K562 (cell line): ENCODE measurements at regions not wholly inside any gene's neighbourhood (a gene's known extent, or its start where the extent isn't known, plus 50 kb on each side); places are given as distances from the start of the nearest gene placed in this dataset.

Experiments
- ATAC-seq: fragments of 200-7000 bp; cut with Tn5 transposase; 3 replicates; pipeline ENCODE4 v1.9.1; 2020; ENCODE audit warnings: moderate library complexity
- BruUV-seq: library from RNA; stranded (reverse); fragments of 400-500 nt; replicated peaks from 2 replicates; lab custom pipeline; 2021; lab: Mats Ljungman, UMichigan
- CTCF ChIA-PET: fragments of 300-600 bp; formaldehyde crosslinking; extraction: SDS; loops from one replicate; lab custom pipeline; 2021; ENCODE audit warnings: low intra/inter-chr PET ratio; lab: Yijun Ruan, JAX
- POLR2A ChIA-PET: fragments of 300-600, 350-650 bp; sonication (Branson Sonifier 250); formaldehyde crosslinking; extraction: SDS; loops from one replicate; lab custom pipeline; 2021; ENCODE audit warnings: antibody characterized with exemption, inconsistent platforms; lab: Yijun Ruan, JAX
- DNase-seq, 4 experiments: peaks; one replicate each; pipeline versions ENCODE4 v3.0.0 to v3.0.0-alpha.2; 2011 to 2018; ENCODE audit warnings: low spot score in 3 of 4, mixed read lengths in 3 of 4; ENCODE audit errors: extremely low read depth in 1 of 4
- FAIRE-seq: peaks from 2 replicates; lab custom pipeline; 2011; peaks lifted over from hg19 to GRCh38; lab: Jason Lieb, UNC
- H2AFZ ChIP-seq: 2 replicates; pipeline ENCODE4 v1.6.0; 2011; ENCODE audit warnings: low read depth, low read length, control low read depth, inconsistent platforms
- H3K27ac ChIP-seq: fragments of 200-600 bp; 3 replicates; pipeline ENCODE4 v1.8.0; 2011; ENCODE audit warnings: low read depth, mild to moderate bottlenecking, control low read depth, inconsistent platforms, low read length, moderate library complexity, mixed read lengths; ENCODE audit errors: extremely low read depth
- H3K27me3 ChIP-seq, 2 experiments: fragments of 300-600 bp in 1 of 2; 2 replicates in 1 of 2; 3 replicates in 1 of 2; pipeline versions ENCODE4 v1.6.0 to v1.8.0; 2011; ENCODE audit warnings: inconsistent platforms in 2 of 2, low read length in 2 of 2, mild to moderate bottlenecking in 1 of 2, mixed read lengths in 1 of 2, moderate library complexity in 1 of 2; ENCODE audit not compliant: control insufficient read depth in 2 of 2, insufficient read depth in 2 of 2
- H3K36me3 ChIP-seq: fragments of 300-600 bp; 3 replicates; pipeline ENCODE4 v1.8.0; 2011; ENCODE audit warnings: mild to moderate bottlenecking, low read length, inconsistent platforms; ENCODE audit not compliant: control insufficient read depth, insufficient read depth
- H3K4me1 ChIP-seq, 2 experiments: fragments of 200-600 bp in 1 of 2; replicated peaks in 1 of 2; 2 replicates in 1 of 2; 3 replicates in 1 of 2; pipeline versions ENCODE4 v1.5.1 to v1.8.0; 2011; ENCODE audit warnings: inconsistent platforms in 2 of 2, low read length in 2 of 2, mild to moderate bottlenecking in 1 of 2, mixed read lengths in 1 of 2, moderate library complexity in 1 of 2; ENCODE audit not compliant: control insufficient read depth in 2 of 2, insufficient read depth in 2 of 2
- H3K4me2 ChIP-seq: 2 replicates; pipeline ENCODE4 v1.6.1; 2011; ENCODE audit warnings: low read length, control low read depth, inconsistent platforms, mixed read lengths; ENCODE audit not compliant: insufficient read depth
- H3K4me3 ChIP-seq: fragments of 200-600 bp; sonication (generic), shearing (Covaris generic); 2 replicates; pipeline ENCODE4 v1.5.1; 2016; ENCODE audit warnings: control low read depth, inconsistent platforms
- H3K79me2 ChIP-seq: fragments of 200-600 bp; 3 replicates; pipeline ENCODE4 v1.8.0; 2011; ENCODE audit warnings: low read length, inconsistent platforms; ENCODE audit not compliant: control insufficient read depth, insufficient read depth
- H3K9ac ChIP-seq, 2 experiments: 2 replicates each; pipeline versions ENCODE4 v1.6.0 to v1.6.1; 2011; ENCODE audit warnings: low read depth in 2 of 2, low read length in 2 of 2, control low read depth in 1 of 2, inconsistent platforms in 1 of 2, mild to moderate bottlenecking in 1 of 2, mixed read lengths in 1 of 2; ENCODE audit not compliant: insufficient read depth in 1 of 2
- H3K9me1 ChIP-seq: one replicate; pipeline ENCODE4 v1.6.0; 2011; ENCODE audit warnings: inconsistent platforms, mild to moderate bottlenecking, low read length, moderate library complexity; ENCODE audit not compliant: control insufficient read depth, insufficient read depth
- H3K9me3 ChIP-seq: replicated peaks from 2 replicates; pipeline ENCODE4 v1.5.1; 2011; ENCODE audit warnings: low read depth, low read length, inconsistent platforms; ENCODE audit not compliant: control insufficient read depth, insufficient read depth
- H4K20me1 ChIP-seq: replicated peaks from 2 replicates; pipeline ENCODE4 v1.6.1; 2011; ENCODE audit warnings: low read length, inconsistent platforms, mixed read lengths; ENCODE audit not compliant: control insufficient read depth, insufficient read depth
- CBX5 ChIP-seq: IDR thresholded peaks from 2 replicates; pipeline ENCODE4 v1.6.1; 2014; ENCODE audit warnings: low read depth, borderline replicate concordance
- DLX4 ChIP-seq: fragments of 250-450 bp; sonication (Bioruptor Pico); IDR thresholded peaks from 2 replicates; pipeline ENCODE4 v1.6.1; 2021; ENCODE audit warnings: mild to moderate bottlenecking
- NFYB ChIP-seq: IDR thresholded peaks from 2 replicates; pipeline ENCODE4 v1.6.1; 2011; ENCODE audit warnings: mild to moderate bottlenecking, moderate library complexity; ENCODE audit not compliant: insufficient read length; ENCODE audit errors: extremely low read depth
- NR4A1 ChIP-seq, 2 experiments: fragments of 250-450 bp in 1 of 2; fragments of 450-650 bp in 1 of 2; sonication (Bioruptor Pico) in 1 of 2; IDR thresholded peaks; 2 replicates each; pipeline versions ENCODE4 v1.4.0 to v1.6.1; 2016 to 2020; ENCODE audit warnings: mild to moderate bottlenecking in 2 of 2, missing compliant biosample characterization in 1 of 2, missing genetic modification characterization in 1 of 2, moderate library complexity in 1 of 2
- RAD21 ChIP-seq, 2 experiments: fragments of 250-450 bp in 1 of 2; fragments of 450-650 bp in 1 of 2; sonication (Bioruptor Pico) in 1 of 2; formaldehyde crosslinking in 1 of 2; IDR thresholded peaks in 1 of 2; conservative IDR thresholded peaks in 1 of 2; 2 replicates each; pipeline versions ENCODE4 v1.4.0 to v1.8.0; 2020 to 2022; ENCODE audit warnings: mild to moderate bottlenecking in 2 of 2, moderate library complexity in 1 of 2
- ZNF644 ChIP-seq: fragments of 200-800 bp; sonication (Bioruptor generic); IDR thresholded peaks from 2 replicates; pipeline ENCODE4 v1.6.1; 2016; ENCODE audit warnings: low read depth, missing genetic modification characterization, missing compliant biosample characterization
- in situ Hi-C: fragments of 300-500 bp; cut with MboI; formaldehyde crosslinking; loops from 4 replicates; pipeline ENCODE4 v1.15.0; 2018; ENCODE audit warnings: inconsistent platforms, mixed read lengths
- intact Hi-C: fragments of 100-400 bp; cut with micrococcal nuclease; formaldehyde crosslinking; loops from 2 replicates; pipeline ENCODE4 v1.14.2; 2022

DNA sequence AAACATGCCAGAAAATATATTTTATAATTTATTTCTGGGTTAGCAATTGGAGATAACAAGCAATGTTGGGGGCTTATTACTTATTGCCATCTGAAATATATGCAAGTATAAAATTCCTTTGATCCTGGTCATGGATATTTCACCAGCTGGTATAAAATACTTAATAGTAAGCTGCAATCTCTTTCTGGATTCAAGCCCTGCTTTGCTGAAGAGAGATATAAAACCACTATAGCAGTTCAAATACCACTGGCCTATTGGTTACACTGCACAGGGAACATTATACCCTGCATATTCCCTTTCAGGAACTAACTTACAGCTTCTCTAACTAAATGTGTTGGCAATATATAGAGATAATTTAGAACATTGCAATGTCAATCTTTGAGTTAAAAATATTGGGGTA lies 546.2 kb upstream of the ATP2B1 start:
- Histone ChIP-seq H3K27ac (no peak overlapping the region), H3K4me3 (no peak overlapping the region), H3K79me2 (no peaks in the 10 kb centered on the region), H3K9ac (no peak overlapping the region), H3K9me1 (no peaks in the 10 kb centered on the region), H3K4me1 (no peaks in the 10 kb centered on the region), H3K9me3 (no peaks in the 10 kb centered on the region), H3K36me3 (no peaks in the 10 kb centered on the region), H3K4me2 (no peak overlapping the region), H3K27me3 (no peaks in the 10 kb centered on the region), H2AFZ (no peak overlapping the region), H4K20me1 (no peaks in the 10 kb centered on the region)
- intact Hi-C loops = no loop called here
- in situ Hi-C loops = no loop called here
- no peak for ATAC-seq
- FAIRE-seq = no peak
- ChIA-PET CTCF (no interaction called here), POLR2A (no interaction called here)
- no peak for DNase-seq
- no TSS peak for BruUV-seq
- TF ChIP-seq RAD21 (CRISPR knock-in tag; conservative IDR thresholded peaks at IDR 0.05 in 1 of 2, IDR thresholded peaks at IDR 0.05 in 1 of 2) = no peak
- no peak for TF ChIP-seq CBX5
- no peak for TF ChIP-seq NFYB
- TF ChIP-seq NR4A1 (CRISPR knock-in tag; IDR thresholded peaks at IDR 0.05) = no peak
- no peak for TF ChIP-seq NR4A1 (tag; IDR thresholded peaks at IDR 0.05)
- TF ChIP-seq ZNF644 (tag) = no peak
- TF ChIP-seq DLX4 (CRISPR knock-in tag) = no peak
- TF ChIP-seq, all 486 proteins: peak for 0
